ENCODE measurements at regions not wholly inside any gene's neighbourhood (a gene's known extent, or its start where the extent isn't known, plus 50 kb on each side); places are given as distances from the start of the nearest gene placed in this dataset.

- H3K36me3 Mint-ChIP-seq (ENCODE audit: low read depth) = peaks cover 3% of the 10 kb centered on the region
- no peak for DNase-seq
- intact Hi-C loops (cut with micrococcal nuclease) = no loop called here
Measured at GRCh38 chr12:71252473-71252872, 94.7 kb upstream of the TSPAN8 start.

GRCh38 chr12:71250166-71250565, 92.4 kb upstream of the TSPAN8 start:
- Mint-ChIP-seq H3K9me3 (peaks cover 15% of the 10 kb centered on the region), H3K36me3 (ENCODE audit: low read depth) (peaks cover 3% of the 10 kb centered on the region), H3K27me3 (ENCODE audit: low read depth) (no peaks in the 10 kb centered on the region), H3K4me3 (no peak overlapping the region), H3K4me1 (ENCODE audit: low read depth) (no peaks in the 10 kb centered on the region), H3K27ac (no peak overlapping the region)
- CTCF ChIA-PET = no interaction called here
- no peak for DNase-seq
- intact Hi-C loops (cut with micrococcal nuclease) = no loop called here

More at GRCh38 chr12:71252473-71252872, 94.7 kb upstream of the TSPAN8 start:
- peaks cover 14% of the 10 kb centered on the region for H3K9me3 Mint-ChIP-seq
- H3K27me3 Mint-ChIP-seq (ENCODE audit: low read depth) = no peaks in the 10 kb centered on the region
- no peak overlapping the region for H3K4me3 Mint-ChIP-seq
- no peaks in the 10 kb centered on the region for H3K4me1 Mint-ChIP-seq (ENCODE audit: low read depth)
- CTCF ChIA-PET = no interaction called here
- no peak overlapping the region for H3K27ac Mint-ChIP-seq

GRCh38 chr12:71243370-71243769, 85.6 kb upstream of the TSPAN8 start:
- no peaks in the 10 kb centered on the region for H3K36me3 Mint-ChIP-seq (ENCODE audit: low read depth)
- no peaks in the 10 kb centered on the region for H3K4me1 Mint-ChIP-seq (ENCODE audit: low read depth)
- no peak overlapping the region for H3K4me3 Mint-ChIP-seq
- DNase-seq = no peak
- intact Hi-C loops (cut with micrococcal nuclease) = no loop called here
- CTCF ChIA-PET = no interaction called here
- no peak overlapping the region for H3K27ac Mint-ChIP-seq
- no peaks in the 10 kb centered on the region for H3K27me3 Mint-ChIP-seq (ENCODE audit: low read depth)
- H3K9me3 Mint-ChIP-seq = peaks cover 2% of the 10 kb centered on the region

GRCh38 chr12:71242511-71242910, 84.7 kb upstream of the TSPAN8 start:
- Mint-ChIP-seq H3K9me3 (peaks cover 2% of the 10 kb centered on the region), H3K4me3 (no peak overlapping the region), H3K27me3 (ENCODE audit: low read depth) (no peaks in the 10 kb centered on the region), H3K27ac (no peak overlapping the region), H3K36me3 (ENCODE audit: low read depth) (no peaks in the 10 kb centered on the region), H3K4me1 (ENCODE audit: low read depth) (no peaks in the 10 kb centered on the region)
- intact Hi-C loops (cut with micrococcal nuclease) = no loop called here
- CTCF ChIA-PET = interaction anchor here (1.1 kb wide), 1 partner anchor 505 kb away, joined by 3 read pairs; no protein-coding TSS in a partner anchor
- no peak for DNase-seq

- no peak for DNase-seq
- intact Hi-C loops (cut with micrococcal nuclease) = no loop called here
- CTCF ChIA-PET = interaction anchor here (0.6 kb wide), 1 partner anchor 18 kb away, joined by 3 read pairs; no protein-coding TSS in a partner anchor
- Mint-ChIP-seq H3K4me3 (no peak overlapping the region), H3K27ac (no peak overlapping the region), H3K9me3 (no peaks in the 10 kb centered on the region), H3K36me3 (ENCODE audit: low read depth) (no peaks in the 10 kb centered on the region), H3K4me1 (ENCODE audit: low read depth) (no peaks in the 10 kb centered on the region), H3K27me3 (ENCODE audit: low read depth) (no peaks in the 10 kb centered on the region)
Measured at GRCh38 chr12:71240946-71241345, 83.1 kb upstream of the TSPAN8 start.

GRCh38 chr12:71239731-71240130, 81.9 kb upstream of the TSPAN8 start:
- Mint-ChIP-seq H3K4me3 (no peak overlapping the region), H3K27me3 (ENCODE audit: low read depth) (no peaks in the 10 kb centered on the region), H3K4me1 (ENCODE audit: low read depth) (no peaks in the 10 kb centered on the region), H3K36me3 (ENCODE audit: low read depth) (no peaks in the 10 kb centered on the region), H3K27ac (no peak overlapping the region), H3K9me3 (no peaks in the 10 kb centered on the region)
- no peak for DNase-seq
- CTCF ChIA-PET = no interaction called here
- intact Hi-C loops (cut with micrococcal nuclease) = no loop called here

GRCh38 chr12:71237128-71237527, 79.3 kb upstream of the TSPAN8 start:
- Mint-ChIP-seq H3K27me3 (ENCODE audit: low read depth) (no peaks in the 10 kb centered on the region), H3K9me3 (peaks cover 2% of the 10 kb centered on the region), H3K4me1 (ENCODE audit: low read depth) (no peaks in the 10 kb centered on the region), H3K36me3 (ENCODE audit: low read depth) (no peaks in the 10 kb centered on the region), H3K4me3 (no peak overlapping the region), H3K27ac (no peak overlapping the region)
- intact Hi-C loops (cut with micrococcal nuclease) = no loop called here
- no peak for DNase-seq
- CTCF ChIA-PET = no interaction called here

GRCh38 chr12:71236133-71236660, 78.4 kb upstream of the TSPAN8 start:
- DNase-seq = no peak
- CTCF ChIA-PET = interaction anchor here (0.7 kb wide), 1 partner anchor 157 kb away, joined by 3 read pairs; no protein-coding TSS in a partner anchor
- no peaks in the 10 kb centered on the region for H3K27me3 Mint-ChIP-seq (ENCODE audit: low read depth)
- no peaks in the 10 kb centered on the region for H3K4me1 Mint-ChIP-seq (ENCODE audit: low read depth)
- H3K4me3 Mint-ChIP-seq = no peak overlapping the region
- H3K9me3 Mint-ChIP-seq = peaks cover 4% of the 10 kb centered on the region
- H3K27ac Mint-ChIP-seq = no peak overlapping the region
- intact Hi-C loops (cut with micrococcal nuclease) = no loop called here
- H3K36me3 Mint-ChIP-seq (ENCODE audit: low read depth) = no peaks in the 10 kb centered on the region

GRCh38 chr12:71233083-71233482, 75.3 kb upstream of the TSPAN8 start:
- Mint-ChIP-seq H3K9me3 (peaks cover 4% of the 10 kb centered on the region), H3K36me3 (ENCODE audit: low read depth) (no peaks in the 10 kb centered on the region), H3K27me3 (ENCODE audit: low read depth) (no peaks in the 10 kb centered on the region), H3K4me3 (no peak overlapping the region), H3K27ac (no peak overlapping the region), H3K4me1 (ENCODE audit: low read depth) (no peaks in the 10 kb centered on the region)
- no peak for DNase-seq
- intact Hi-C loops (cut with micrococcal nuclease) = no loop called here
- CTCF ChIA-PET = no interaction called here

- no peaks in the 10 kb centered on the region for H3K27me3 Mint-ChIP-seq (ENCODE audit: low read depth)
- no peak overlapping the region for H3K4me3 Mint-ChIP-seq
- intact Hi-C loops (cut with micrococcal nuclease) = no loop called here
- H3K4me1 Mint-ChIP-seq (ENCODE audit: low read depth) = no peaks in the 10 kb centered on the region
- CTCF ChIA-PET = no interaction called here
- no peak overlapping the region for H3K27ac Mint-ChIP-seq
- no peaks in the 10 kb centered on the region for H3K36me3 Mint-ChIP-seq (ENCODE audit: low read depth)
- peaks cover 4% of the 10 kb centered on the region for H3K9me3 Mint-ChIP-seq
- no peak for DNase-seq
Measured at GRCh38 chr12:71230542-71230941, 72.7 kb upstream of the TSPAN8 start.

- H3K27ac Mint-ChIP-seq = no peak overlapping the region
- DNase-seq = no peak
- CTCF ChIA-PET = no interaction called here
- intact Hi-C loops (cut with micrococcal nuclease) = no loop called here
- H3K4me1 Mint-ChIP-seq (ENCODE audit: low read depth) = no peaks in the 10 kb centered on the region
- no peaks in the 10 kb centered on the region for H3K9me3 Mint-ChIP-seq
- H3K4me3 Mint-ChIP-seq = no peak overlapping the region
- no peaks in the 10 kb centered on the region for H3K27me3 Mint-ChIP-seq (ENCODE audit: low read depth)
- no peaks in the 10 kb centered on the region for H3K36me3 Mint-ChIP-seq (ENCODE audit: low read depth)
Measured at GRCh38 chr12:71223139-71223538, 65.3 kb upstream of the TSPAN8 start.

GRCh38 chr12:71222436-71222835, 64.6 kb upstream of the TSPAN8 start:
- no peaks in the 10 kb centered on the region for H3K4me1 Mint-ChIP-seq (ENCODE audit: low read depth)
- CTCF ChIA-PET = no interaction called here
- intact Hi-C loops (cut with micrococcal nuclease) = no loop called here
- no peak overlapping the region for H3K4me3 Mint-ChIP-seq
- no peak overlapping the region for H3K27ac Mint-ChIP-seq
- H3K9me3 Mint-ChIP-seq = no peaks in the 10 kb centered on the region
- H3K36me3 Mint-ChIP-seq (ENCODE audit: low read depth) = no peaks in the 10 kb centered on the region
- H3K27me3 Mint-ChIP-seq (ENCODE audit: low read depth) = no peaks in the 10 kb centered on the region
- DNase-seq = no peak

GRCh38 chr12:71220260-71220659, 62.5 kb upstream of the TSPAN8 start:
- H3K27ac Mint-ChIP-seq = no peak overlapping the region
- H3K27me3 Mint-ChIP-seq (ENCODE audit: low read depth) = no peaks in the 10 kb centered on the region
- H3K4me3 Mint-ChIP-seq = no peak overlapping the region
- no peaks in the 10 kb centered on the region for H3K9me3 Mint-ChIP-seq
- H3K4me1 Mint-ChIP-seq (ENCODE audit: low read depth) = no peaks in the 10 kb centered on the region
- intact Hi-C loops (cut with micrococcal nuclease) = no loop called here
- CTCF ChIA-PET = interaction anchor here (0.6 kb wide), 1 partner anchor 15 kb away, joined by 3 read pairs; no protein-coding TSS in a partner anchor
- no peaks in the 10 kb centered on the region for H3K36me3 Mint-ChIP-seq (ENCODE audit: low read depth)
- no peak for DNase-seq
